Osteocyte (in vitro differentiated cells): ENCODE measurements at regions not wholly inside any gene's neighbourhood (a gene's known extent, or its start where the extent isn't known, plus 50 kb on each side); places are given as distances from the start of the nearest gene placed in this dataset.

Experiments
- DNase-seq: peaks from one replicate; pipeline ENCODE4 v3.0.0; 2021; ENCODE audit warnings: mixed read lengths; ENCODE audit not compliant: unreplicated experiment; ENCODE audit errors: extremely low spot score
- H3K27ac Mint-ChIP-seq: one replicate; pipeline ENCODE4 v1.8.0; 2021; ENCODE audit warnings: mild to moderate bottlenecking, mixed read lengths; ENCODE audit not compliant: unreplicated experiment
- H3K27me3 Mint-ChIP-seq: one replicate; pipeline ENCODE4 v1.8.0; 2021; ENCODE audit warnings: mixed read lengths; ENCODE audit not compliant: unreplicated experiment
- H3K36me3 Mint-ChIP-seq: one replicate; pipeline ENCODE4 v1.8.0; 2021; ENCODE audit warnings: mixed read lengths; ENCODE audit not compliant: unreplicated experiment
- H3K4me1 Mint-ChIP-seq: one replicate; pipeline ENCODE4 v1.8.0; 2021; ENCODE audit warnings: mixed read lengths; ENCODE audit not compliant: unreplicated experiment
- H3K4me3 Mint-ChIP-seq: one replicate; pipeline ENCODE4 v1.8.0; 2021; ENCODE audit warnings: mild to moderate bottlenecking, moderate library complexity, mixed read lengths; ENCODE audit not compliant: unreplicated experiment
- H3K9me3 Mint-ChIP-seq: one replicate; pipeline ENCODE4 v1.8.0; 2021; ENCODE audit warnings: mixed read lengths; ENCODE audit not compliant: unreplicated experiment
- TF ChIP-seq, protein P1 (sequence below): fragments of 200-600 bp; sonication (generic); IDR thresholded peaks from 2 replicates; pipeline ENCODE4 v1.5.0; 2021; ENCODE audit warnings: antibody characterized with exemption, mild to moderate bottlenecking, moderate library complexity

DNA sequence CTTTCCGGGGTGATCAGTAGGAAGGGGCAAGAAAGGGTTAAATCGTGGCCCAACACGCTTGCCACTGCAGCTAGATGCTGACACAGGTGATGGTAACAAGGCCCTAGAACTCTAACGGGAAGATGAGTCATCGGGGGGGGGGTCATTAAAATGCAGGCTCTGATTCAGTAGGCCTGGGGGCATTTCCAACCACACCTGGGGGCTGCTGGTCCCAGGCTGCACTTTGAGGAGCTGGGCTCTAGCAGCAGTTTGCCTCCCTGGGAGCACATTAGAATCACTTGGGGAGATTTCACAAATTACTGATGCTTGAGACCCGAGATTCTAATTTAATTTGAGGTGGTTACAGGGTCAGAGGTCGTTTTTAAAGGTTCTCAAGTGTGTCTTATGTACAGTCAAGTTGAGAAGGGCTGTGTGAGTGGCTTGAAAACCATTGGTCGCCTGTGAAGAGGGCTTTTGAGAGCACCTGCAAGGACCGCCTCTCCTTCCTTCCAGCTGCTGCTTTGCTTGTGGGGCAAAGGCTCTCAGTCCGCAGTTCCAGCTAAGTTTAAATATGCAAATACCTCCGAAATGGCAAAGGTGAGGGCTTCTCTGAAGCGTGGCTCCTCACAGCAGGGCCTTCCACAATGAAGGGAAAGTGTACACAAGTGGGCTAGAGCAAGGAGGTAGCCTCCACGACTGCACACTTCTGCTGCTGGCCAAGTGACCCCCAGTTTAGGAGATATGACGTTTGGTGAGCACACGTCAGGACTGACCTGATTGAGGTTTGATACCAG, 84.2 kb upstream of the KCNK12 start:
- H3K36me3 Mint-ChIP-seq: no peaks in the 10 kb centered on the region
- no peaks in the 10 kb centered on the region for H3K9me3 Mint-ChIP-seq
- TF ChIP-seq, protein P1, sequence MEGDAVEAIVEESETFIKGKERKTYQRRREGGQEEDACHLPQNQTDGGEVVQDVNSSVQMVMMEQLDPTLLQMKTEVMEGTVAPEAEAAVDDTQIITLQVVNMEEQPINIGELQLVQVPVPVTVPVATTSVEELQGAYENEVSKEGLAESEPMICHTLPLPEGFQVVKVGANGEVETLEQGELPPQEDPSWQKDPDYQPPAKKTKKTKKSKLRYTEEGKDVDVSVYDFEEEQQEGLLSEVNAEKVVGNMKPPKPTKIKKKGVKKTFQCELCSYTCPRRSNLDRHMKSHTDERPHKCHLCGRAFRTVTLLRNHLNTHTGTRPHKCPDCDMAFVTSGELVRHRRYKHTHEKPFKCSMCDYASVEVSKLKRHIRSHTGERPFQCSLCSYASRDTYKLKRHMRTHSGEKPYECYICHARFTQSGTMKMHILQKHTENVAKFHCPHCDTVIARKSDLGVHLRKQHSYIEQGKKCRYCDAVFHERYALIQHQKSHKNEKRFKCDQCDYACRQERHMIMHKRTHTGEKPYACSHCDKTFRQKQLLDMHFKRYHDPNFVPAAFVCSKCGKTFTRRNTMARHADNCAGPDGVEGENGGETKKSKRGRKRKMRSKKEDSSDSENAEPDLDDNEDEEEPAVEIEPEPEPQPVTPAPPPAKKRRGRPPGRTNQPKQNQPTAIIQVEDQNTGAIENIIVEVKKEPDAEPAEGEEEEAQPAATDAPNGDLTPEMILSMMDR: no peak
- H3K27ac Mint-ChIP-seq: no peak overlapping the region
- H3K4me1 Mint-ChIP-seq: peaks cover 9% of the 10 kb centered on the region
- peaks cover 27% of the 10 kb centered on the region for H3K27me3 Mint-ChIP-seq
- DNase-seq: no peak
- no peak overlapping the region for H3K4me3 Mint-ChIP-seq

DNA sequence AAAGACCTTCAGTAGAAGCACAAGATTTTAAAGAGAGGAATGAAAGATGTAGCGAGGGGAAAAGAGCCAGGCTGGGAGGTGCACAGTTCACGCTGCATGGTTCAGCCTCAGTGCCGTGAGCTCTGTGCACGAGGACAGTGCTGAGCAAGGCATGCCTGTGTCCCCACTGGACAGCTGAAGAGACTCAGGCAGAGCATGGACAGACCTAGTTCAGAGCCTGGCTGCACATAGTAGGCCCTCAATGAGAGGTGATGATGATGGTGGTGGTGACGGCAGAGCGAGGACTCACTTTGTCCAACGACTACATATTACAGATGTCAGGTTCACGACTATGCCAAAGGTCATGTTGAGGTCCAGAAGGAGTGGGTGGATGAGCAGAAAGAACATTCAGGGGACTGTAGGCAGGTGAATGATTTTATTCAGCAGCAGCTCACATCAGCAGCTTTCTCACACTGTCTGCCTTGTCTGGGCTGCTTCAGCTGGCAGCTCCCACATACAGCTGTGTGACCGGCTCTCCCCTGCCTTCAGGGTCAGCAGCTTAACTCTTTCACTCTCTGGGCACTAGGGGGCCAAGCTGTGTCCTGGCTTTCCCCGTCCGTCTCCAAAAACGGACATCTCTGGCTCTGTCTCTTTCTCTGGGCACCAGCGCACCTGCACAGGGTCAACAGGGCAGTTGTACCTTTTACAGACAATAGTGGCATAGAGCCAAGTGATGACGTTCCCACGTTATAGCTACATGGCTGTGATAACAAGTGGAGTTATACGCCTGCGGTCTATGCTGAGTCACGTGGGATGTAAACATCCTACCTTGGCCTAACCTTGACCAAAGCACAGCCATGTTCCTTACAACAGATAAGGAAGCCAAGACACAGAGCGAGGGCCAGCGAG, 83.4 kb upstream of the KCNK12 start:
- Mint-ChIP-seq H3K36me3 (no peaks in the 10 kb centered on the region), H3K27me3 (peaks cover 26% of the 10 kb centered on the region), H3K4me3 (no peak overlapping the region), H3K4me1 (peaks cover 9% of the 10 kb centered on the region), H3K9me3 (no peaks in the 10 kb centered on the region), H3K27ac (no peak overlapping the region)
- TF ChIP-seq, protein P1: peak; percentile 28
- DNase-seq: no peak

DNA sequence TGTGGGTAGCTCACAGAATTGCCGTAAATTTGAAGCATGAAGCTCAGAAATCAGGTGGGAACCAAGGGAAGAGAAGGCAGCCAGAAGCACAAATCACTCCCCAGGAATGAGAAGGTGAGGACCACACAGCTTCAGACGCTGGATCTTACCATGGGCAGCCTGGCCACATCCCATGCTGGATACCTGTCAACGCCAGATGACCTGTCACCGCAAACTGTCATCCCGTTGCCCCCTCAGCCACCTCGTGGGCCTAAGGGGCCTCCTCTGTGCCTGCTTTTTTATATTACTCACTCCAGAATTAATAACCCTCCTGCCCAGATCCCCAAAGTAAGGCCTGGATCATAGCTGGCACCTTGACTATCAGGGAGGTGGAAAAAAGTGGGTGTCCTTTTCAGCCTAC, 82.3 kb upstream of the KCNK12 start:
- no peak for DNase-seq
- Mint-ChIP-seq H3K36me3 (no peaks in the 10 kb centered on the region), H3K4me1 (peaks cover 9% of the 10 kb centered on the region), H3K27ac (no peak overlapping the region), H3K4me3 (no peak overlapping the region), H3K9me3 (no peaks in the 10 kb centered on the region), H3K27me3 (peaks cover 22% of the 10 kb centered on the region)
- TF ChIP-seq, protein P1: no peak

DNA sequence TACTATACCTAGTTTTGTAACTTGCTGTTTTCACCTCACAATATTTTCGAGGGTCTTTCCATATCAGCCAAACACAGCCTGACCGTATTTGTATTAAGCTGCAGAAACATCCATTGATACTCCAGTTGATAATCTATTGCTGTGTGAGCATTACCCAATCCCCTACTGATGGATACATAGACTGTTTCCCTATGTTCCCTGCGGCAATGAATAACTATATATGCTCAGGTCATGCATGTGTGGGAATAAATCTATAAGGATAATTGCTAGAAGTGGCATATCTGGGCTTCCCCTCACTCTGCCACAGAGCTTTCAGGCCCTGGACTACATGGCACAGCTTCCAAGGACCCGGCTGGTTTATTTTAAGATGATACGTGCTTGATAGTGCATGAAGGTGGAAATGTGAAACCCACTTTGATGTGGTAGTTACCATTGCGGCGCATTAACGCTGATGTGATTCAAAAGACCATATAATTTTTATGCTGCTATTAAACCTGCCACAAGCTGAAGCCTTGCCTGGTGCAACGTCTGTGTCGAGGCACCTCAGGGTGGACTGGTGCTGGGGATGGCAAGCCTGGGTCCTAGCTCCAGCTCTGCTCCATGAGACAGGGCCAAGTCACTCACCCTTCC, 81.4 kb upstream of the KCNK12 start:
- Mint-ChIP-seq H3K4me1 (peaks cover 9% of the 10 kb centered on the region), H3K27ac (no peak overlapping the region), H3K36me3 (no peaks in the 10 kb centered on the region)

More for the DNA sequence above, 81.4 kb upstream of the KCNK12 start:
- peaks cover 22% of the 10 kb centered on the region for H3K27me3 Mint-ChIP-seq
- H3K9me3 Mint-ChIP-seq: no peaks in the 10 kb centered on the region
- no peak for DNase-seq
- TF ChIP-seq, protein P1: no peak
- no peak overlapping the region for H3K4me3 Mint-ChIP-seq
